ENCODE measurements at regions not wholly inside any gene's neighbourhood (a gene's known extent, or its start where the extent isn't known, plus 50 kb on each side); places are given as distances from the start of the nearest gene placed in this dataset.

- DNase-seq (ENCODE audit: low read depth, low spot score): no peak
- H3K27ac ChIP-seq: no peak overlapping the region
Observed at GRCh38 chr3:31355807-31356206, 176.9 kb upstream of the STT3B start.

DNA sequence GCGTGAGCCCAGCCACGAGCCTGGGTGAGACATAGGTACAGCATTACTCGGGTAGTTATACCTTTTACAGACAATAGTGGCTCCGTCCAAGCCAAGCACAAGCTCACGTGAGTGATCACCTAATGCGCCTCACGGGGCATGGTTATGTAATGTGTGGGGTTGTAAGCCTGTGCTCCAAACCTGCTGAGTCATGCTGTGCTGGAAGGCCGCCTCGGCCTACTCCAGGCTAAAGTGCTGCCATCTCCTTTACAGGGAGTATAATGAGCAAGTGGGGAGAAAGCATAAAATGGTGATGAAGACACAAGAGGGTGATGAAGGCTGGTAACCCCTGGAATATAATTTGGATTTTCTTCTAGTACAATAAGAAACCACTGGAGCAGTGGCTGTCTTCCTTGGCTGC, 175.8 kb upstream of the STT3B start:
- no peak for DNase-seq (ENCODE audit: low read depth, low spot score)
- no peak overlapping the region for H3K27ac ChIP-seq

DNA sequence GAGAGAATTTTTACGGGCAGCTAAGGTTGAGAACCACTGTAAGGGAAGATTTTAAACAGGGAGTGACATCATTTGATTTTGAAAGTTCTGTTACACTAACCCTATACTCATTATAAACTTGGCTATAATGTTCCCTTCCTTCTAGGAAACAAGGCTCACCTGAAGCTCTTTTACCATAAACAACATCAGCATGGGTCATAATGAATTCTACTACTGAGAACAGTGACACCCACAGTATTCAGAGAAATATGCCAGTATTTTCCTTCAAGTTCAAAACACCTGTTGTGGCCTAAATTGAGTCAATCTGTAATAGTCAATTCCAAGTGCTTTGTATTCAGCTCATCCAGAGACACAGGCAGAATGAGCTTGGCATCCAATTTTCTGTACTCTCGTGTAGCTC, 175.3 kb upstream of the STT3B start:
- no peak overlapping the region for H3K27ac ChIP-seq
- no peak for DNase-seq (ENCODE audit: low read depth, low spot score)

- no peak overlapping the region for H3K27ac ChIP-seq
- no peak for DNase-seq (ENCODE audit: low read depth, low spot score)
Observed at GRCh38 chr3:31358473-31359070, 174.2 kb upstream of the STT3B start.

DNA sequence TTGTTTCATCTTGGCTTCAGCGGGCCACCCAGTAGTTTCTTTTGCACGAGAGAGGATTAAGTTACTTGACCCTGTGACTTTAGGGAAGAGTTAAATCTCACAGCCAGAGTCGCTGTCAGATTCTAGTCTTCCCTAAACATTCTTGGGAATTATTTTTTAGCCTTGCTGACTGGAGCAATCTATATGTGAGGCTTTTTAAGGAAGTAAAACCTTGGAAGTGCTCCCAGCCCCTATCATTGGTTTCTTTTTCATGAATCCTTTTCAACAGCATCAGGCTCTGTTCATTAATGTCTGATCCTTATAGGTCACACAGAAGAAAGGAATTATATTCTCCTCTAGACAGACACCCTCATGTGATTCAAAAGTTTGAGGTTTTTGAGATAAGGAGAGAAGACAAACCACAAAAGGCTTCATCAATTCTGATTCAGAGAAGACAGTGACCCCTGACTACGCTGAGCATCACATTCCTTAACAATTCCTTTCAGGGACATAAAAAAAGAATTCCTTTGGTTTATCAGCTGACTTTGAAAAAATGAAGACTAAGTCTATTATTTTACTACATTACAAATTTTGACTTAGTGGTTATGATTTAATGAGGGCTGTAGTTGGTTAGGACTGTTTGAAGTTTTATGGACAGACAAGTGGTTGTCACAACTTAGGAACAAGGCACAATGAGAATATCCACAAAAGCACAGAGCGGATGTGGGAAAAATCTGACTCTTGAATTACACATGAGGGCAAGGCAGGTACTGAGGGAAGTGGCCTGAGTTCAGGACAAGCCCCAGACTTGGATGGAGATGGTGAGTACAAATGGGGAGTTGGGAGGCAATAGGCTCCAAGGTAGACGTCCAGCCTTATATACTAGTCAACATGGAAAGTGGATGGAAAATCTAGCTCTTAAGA, 171.1 kb upstream of the STT3B start:
- no peak for DNase-seq (ENCODE audit: low read depth, low spot score)
- no peak overlapping the region for H3K27ac ChIP-seq

- H3K27ac ChIP-seq: no peak overlapping the region
- DNase-seq (ENCODE audit: low read depth, low spot score): no peak
Observed at GRCh38 chr3:31364188-31364587, 168.5 kb upstream of the STT3B start.

DNA sequence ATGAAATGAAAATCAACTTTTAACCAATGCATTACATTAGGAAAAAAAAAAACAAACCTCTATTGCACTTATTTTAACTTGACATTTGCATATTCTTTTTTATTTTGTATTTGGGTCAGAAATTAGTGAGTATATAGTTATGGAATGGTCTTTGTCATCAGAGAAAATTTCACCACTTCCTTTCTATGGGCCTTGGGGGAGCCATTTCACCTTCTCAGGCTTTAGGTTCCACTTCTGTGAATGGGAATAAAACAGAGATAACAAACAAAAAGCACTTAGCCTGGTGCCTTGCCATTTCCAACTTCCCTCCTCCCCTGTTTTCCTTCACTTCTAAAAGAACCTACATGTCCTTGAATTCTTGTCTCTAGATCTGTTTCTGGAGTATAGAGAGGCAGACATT, 168.0 kb upstream of the STT3B start:
- peak overlapping the region; percentile 27 for H3K27ac ChIP-seq
- no peak for DNase-seq (ENCODE audit: low read depth, low spot score)

GRCh38 chr3:31367518-31367917, 165.2 kb upstream of the STT3B start:
- no peak for DNase-seq (ENCODE audit: low read depth, low spot score)
- H3K27ac ChIP-seq: no peak overlapping the region

- no peak overlapping the region for H3K27ac ChIP-seq
- DNase-seq (ENCODE audit: low read depth, low spot score): no peak
Observed at GRCh38 chr3:31369637-31370379, 162.9 kb upstream of the STT3B start.

GRCh38 chr3:31370380-31370666, 162.4 kb upstream of the STT3B start:
- DNase-seq (ENCODE audit: low read depth, low spot score): no peak
- H3K27ac ChIP-seq: no peak overlapping the region

- DNase-seq (ENCODE audit: low read depth, low spot score): no peak
- H3K27ac ChIP-seq: no peak overlapping the region
Observed at GRCh38 chr3:31370681-31371080, 162.0 kb upstream of the STT3B start.

GRCh38 chr3:31371484-31372177, 161.1 kb upstream of the STT3B start:
- no peak overlapping the region for H3K27ac ChIP-seq
- no peak for DNase-seq (ENCODE audit: low read depth, low spot score)

DNA sequence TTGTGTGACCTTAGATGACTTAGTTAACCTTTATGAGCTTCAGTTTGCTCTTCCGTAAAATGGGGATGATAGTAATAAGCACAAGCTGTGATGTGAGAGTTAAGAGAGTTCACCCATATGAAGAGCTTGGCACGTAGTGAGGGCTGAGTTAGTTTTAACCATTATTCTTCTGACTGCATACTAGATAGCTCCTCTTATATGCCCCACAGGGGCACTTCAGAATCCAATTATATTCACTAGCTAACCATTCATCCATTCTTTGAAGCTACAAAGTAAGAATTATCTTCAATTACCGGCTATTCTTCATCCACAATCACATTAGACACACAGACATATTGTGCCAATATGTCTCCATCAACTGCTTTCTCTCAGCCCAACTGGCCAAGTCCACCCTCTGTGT, 159.0 kb upstream of the STT3B start:
- H3K27ac ChIP-seq: no peak overlapping the region
- no peak for DNase-seq (ENCODE audit: low read depth, low spot score)

GRCh38 chr3:31377045-31377642, 155.6 kb upstream of the STT3B start:
- DNase-seq (ENCODE audit: low read depth, low spot score): peak; percentile 91
- H3K27ac ChIP-seq: peak overlapping the region; percentile 23

- no peak for DNase-seq (ENCODE audit: low read depth, low spot score)
- no peak overlapping the region for H3K27ac ChIP-seq
Observed at GRCh38 chr3:31378231-31378630, 154.5 kb upstream of the STT3B start.

GRCh38 chr3:31379598-31379997, 153.1 kb upstream of the STT3B start:
- no peak overlapping the region for H3K27ac ChIP-seq
- DNase-seq (ENCODE audit: low read depth, low spot score): no peak

DNA sequence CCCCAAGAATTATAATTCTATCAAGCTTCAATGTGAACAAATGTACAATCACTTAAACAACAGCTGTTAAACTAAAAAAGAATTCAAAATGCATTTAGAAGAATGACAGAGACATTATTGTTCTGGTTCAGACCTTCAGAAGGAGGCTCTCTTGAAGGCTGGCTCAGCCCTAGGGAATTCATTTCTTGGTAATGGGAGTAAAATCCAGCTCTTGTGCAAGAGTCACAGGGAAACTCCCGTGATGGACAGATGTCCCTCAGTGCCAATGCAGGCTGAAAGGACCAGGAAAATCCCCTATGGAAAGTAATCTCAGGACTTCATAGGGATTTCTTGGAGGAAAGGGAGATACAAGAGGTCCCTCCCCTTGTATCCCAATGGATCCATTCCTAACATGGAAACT, 149.9 kb upstream of the STT3B start:
- DNase-seq (ENCODE audit: low read depth, low spot score): no peak
- H3K27ac ChIP-seq: no peak overlapping the region

GRCh38 chr3:31384117-31384516, 148.6 kb upstream of the STT3B start:
- no peak for DNase-seq (ENCODE audit: low read depth, low spot score)

GRCh38 chr3:31389939-31390338, 142.8 kb upstream of the STT3B start:
- no peak for DNase-seq (ENCODE audit: low read depth, low spot score)
- no peak overlapping the region for H3K27ac ChIP-seq

More at GRCh38 chr3:31384117-31384516, 148.6 kb upstream of the STT3B start:
- H3K27ac ChIP-seq: no peak overlapping the region

DNA sequence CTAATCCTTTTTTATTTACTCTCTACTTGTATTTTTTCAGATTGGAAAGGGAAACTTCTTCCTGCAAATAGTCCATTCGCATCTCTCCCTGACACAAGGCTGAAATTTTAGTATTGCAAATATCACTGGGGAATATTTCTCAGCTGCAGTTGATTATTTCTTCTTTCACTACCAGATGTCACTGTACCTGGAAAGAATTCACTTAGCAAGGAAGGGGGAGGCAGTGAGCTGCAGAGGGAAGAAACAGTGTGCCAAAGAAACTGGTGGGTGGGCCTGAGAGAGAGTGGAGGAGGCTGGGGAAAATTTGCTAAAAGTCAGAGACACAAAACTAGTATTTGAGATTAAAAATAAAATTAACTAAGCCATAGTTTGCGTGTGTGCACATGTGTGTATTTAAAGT, 142.3 kb upstream of the STT3B start:
- DNase-seq (ENCODE audit: low read depth, low spot score): no peak
- H3K27ac ChIP-seq: no peak overlapping the region
